ENCODE measurements at regions not wholly inside any gene's neighbourhood (a gene's known extent, or its start where the extent isn't known, plus 50 kb on each side); places are given as distances from the start of the nearest gene placed in this dataset.
"Not testable (repeated sequence)": the region's sequence is repeated elsewhere in the genome, so short reads cannot be mapped to it uniquely, and the experiment has no call there.

DNA sequence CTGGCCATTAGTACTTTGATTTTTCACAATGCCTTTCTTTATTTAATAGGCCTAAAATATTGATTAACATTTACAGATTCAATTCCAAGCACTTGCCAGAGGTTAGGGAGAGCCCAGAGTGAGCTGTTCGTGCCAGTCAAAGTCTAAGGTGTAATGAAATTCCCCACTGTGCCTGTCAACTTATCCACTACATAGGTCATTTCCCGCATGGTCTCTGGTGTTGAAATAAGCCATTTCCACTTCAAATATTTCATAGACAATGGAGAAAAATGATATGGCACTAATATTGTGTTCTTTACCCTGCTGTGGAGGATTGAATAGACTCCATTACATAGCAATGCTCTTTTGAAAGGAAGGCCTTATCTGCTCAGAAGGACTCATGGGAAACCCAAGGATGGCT lies 978.1 kb upstream of the CELF2 start:
- DNase-seq: no peak

GRCh38 chr10:10043083-10043482 lies 974.6 kb upstream of the CELF2 start:
- no peak for DNase-seq

DNA sequence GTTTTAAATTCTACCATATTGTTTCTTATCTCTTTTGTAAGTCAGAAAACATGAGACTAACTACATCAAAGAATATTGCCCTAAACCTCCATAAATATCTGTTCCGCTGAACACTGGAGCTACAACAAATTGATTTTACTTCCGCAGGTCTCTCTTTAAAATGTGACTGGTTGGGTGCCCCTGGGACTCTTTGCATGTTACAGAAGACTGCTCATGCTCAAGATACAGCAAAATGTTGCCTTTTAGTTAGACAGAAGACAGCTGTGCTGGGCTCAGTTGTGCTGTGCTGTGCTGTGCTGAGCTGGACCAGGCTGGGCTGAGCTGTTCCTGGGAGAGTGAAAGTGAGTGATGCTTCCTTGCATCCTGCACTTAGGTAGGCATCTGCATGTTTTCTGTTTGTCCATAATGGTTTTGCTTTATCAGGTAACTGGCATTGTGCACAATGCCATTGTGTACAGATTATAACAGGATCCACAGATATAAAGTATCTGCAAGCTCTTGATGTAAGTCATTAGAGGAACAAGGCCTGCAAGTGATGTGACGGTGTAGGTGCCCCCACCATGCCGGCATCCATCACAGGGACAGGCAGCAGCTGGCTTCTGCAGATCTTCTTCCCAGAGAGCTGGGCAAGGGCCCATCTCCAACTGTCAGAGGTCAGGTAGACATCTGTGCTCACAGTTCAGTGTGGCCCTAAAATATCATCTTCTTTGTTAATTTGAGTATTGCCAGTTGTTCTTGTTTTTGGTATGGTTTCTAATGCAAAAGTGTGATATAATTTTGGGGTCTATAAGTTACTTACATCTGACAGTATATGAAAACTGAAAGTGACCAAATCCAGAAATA lies 972.5 kb upstream of the CELF2 start:
- no peak for DNase-seq

- DNase-seq: no peak
Observed at GRCh38 chr10:10045765-10046028, 972.0 kb upstream of the CELF2 start.

- DNase-seq: no peak
Observed at GRCh38 chr10:10047426-10047825, 970.2 kb upstream of the CELF2 start.

GRCh38 chr10:10053051-10053450 lies 964.6 kb upstream of the CELF2 start:
- DNase-seq: no peak

GRCh38 chr10:10054466-10054865 lies 963.2 kb upstream of the CELF2 start:
- DNase-seq: no peak

DNA sequence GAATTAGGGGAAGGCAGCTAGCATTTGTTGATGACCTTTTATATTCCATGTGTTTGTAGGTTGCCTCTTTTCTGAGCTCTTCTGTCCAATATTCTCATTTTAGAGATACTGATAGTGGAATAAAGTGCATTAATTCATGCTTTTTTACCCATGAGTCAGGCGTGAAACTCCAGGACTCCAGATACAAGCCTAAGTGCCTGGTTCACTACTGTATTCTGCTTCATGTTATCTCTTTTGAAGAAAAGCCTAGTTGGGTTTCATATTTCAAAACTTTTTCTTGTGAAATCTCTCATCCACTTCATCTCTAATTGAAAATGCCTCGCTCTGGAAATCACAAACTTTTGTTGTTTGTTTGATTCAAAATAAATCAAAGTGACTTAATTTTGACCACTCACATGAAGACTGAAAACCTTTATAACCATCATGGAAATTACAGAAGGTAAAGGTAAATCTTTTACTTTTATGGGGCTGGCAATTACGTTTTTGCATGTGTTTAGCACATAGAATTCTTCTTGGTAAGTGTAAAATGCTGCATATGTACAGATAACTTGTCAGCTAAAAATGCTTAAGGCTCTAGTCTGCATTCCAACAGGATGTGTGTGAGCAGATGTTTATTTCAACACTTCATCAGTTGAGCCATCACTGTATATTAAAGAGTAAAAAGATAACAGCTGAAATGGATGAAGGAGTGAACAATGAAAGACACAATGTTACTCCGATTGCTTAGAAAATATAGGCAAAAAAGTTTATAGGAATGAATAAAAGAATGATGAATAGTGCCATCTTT lies 961.8 kb upstream of the CELF2 start:
- DNase-seq: no peak

GRCh38 chr10:10056961-10057360 lies 960.7 kb upstream of the CELF2 start:
- DNase-seq: no peak

DNA sequence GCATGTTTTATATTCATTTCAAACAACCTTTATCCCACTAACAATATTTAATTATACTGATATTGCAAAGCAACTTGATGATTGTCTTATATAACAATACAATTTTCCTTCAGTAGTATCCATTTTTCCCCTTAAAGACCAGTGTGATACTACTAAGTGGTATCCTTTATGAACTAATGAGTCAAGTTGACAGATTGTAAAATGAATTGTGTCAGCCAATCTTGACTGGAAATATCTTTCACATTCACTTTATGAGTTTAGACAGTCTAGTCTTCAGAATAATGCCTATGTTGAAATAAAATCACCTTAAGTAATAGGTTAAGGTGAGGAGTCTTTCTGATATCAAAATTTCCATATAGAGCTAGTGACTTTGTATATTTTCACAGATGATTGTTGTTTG lies 950.0 kb upstream of the CELF2 start:
- DNase-seq: no peak

GRCh38 chr10:10074847-10075246 lies 942.8 kb upstream of the CELF2 start:
- not testable (repeated sequence) for DNase-seq

DNA sequence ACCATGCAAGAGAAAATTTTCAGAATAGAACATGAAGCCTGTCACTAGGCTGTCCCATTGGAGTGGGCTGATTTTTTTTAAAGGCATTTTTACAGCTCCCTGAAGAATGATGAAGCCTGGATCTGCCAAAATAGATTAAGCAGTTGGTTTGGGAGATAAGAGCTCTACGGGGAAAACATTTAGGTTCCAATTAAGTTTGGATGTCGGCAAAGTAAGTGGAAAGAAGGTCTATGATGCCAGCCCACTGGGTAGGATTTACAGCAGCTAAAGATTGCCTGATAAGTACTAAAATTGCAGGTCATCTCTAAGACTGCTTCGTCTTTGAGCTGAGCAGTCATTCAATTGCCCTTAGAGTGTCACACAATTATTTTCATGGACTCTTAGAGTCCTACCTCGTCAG lies 939.2 kb upstream of the CELF2 start:
- DNase-seq: no peak

DNA sequence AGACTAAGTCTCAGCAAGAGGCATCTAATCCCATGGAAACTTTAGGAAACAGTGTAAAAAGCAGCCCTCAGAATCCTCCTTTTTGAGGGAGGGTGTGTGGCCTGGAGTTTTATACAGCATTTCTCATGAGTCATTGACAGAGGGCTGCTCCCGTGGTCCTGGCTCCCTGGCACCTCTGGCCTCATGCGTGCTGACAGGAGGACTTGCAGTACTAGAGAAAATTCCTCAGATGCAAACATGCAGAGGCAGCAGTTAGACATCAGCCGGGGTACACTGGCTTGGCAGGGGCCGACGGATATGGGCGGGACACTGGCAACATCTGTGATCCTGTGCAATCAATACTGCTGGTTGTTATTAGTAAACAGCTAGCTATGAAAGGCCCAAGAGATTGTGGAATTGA lies 925.1 kb upstream of the CELF2 start:
- no peak for DNase-seq

- no peak for DNase-seq
Observed at GRCh38 chr10:10093021-10093420, 924.7 kb upstream of the CELF2 start.

DNA sequence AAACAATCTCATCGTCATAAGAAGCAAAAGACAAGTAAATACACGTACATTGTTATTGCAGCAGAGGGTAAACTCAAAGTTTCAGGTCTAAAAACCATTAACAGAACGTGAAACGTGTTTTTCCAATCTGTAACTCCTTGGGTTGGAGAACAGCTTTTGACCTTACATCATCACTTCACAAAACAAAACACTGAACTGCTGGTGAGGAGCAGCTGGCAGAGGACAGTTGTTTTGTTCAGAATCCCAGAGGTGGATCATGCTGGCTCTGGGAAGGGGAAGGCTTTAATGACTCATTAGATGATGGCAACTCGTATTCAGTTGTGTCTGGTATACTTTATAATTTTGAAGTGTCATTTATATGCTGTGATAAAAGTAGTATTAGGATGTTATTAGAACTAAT lies 923.0 kb upstream of the CELF2 start:
- no peak for DNase-seq

DNA sequence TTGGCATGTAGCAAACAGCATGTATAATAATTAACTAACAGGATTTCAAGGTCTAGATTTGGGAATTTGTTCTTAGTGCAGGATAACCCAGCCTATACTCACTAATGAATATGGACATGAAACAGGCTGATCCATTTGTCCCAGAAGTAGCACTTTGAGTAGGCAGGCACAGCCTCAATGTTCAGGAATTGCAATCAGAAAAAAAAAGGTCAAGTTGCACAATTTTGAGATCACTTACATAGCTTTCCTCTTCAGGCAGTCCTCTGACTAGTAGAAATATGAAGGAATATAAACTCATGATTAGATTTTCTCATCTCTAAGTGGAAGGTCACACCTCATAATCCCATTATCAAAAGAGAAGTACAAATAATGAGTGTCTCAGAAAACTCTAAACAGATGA lies 921.4 kb upstream of the CELF2 start:
- DNase-seq: no peak

DNA sequence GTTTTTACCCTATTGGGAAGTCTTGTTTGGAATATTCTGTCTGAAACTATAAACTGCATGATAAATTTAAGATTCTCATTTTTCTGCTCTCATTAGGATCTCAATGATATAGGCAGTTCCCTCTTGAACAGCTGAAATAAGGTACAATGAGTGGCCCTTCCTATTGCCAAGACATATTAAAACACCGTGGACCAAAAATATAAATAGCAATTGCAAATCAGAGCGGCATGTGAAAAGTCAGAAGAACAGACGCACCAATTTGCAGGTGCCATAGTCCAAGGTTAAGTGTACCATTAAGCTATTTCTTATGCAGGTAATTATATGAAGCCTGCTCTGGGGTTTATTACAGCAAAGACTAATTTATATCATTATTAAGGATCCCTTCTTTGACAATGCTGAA lies 920.8 kb upstream of the CELF2 start:
- DNase-seq: no peak

- DNase-seq: no peak
Observed at GRCh38 chr10:10101106-10101505, 916.6 kb upstream of the CELF2 start.

GRCh38 chr10:10110844-10111490 lies 906.7 kb upstream of the CELF2 start:
- DNase-seq: no peak

DNA sequence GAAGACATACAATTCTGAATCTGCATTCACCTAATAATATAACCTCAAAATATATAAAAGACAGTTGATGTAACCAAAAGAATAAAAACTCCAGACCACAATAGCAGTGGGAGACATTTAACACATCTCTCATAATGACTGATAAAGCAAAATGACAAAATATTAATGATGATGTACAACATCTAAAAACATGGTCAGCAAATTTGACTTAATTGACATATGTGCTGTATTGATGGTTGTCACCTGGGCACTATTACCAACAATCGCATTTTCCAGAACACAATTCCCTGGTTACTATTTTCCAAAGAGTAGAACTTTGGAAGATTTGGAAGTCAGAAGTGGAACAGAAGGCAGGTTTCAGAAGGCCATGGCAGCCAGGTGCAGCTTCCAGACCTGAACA lies 899.5 kb upstream of the CELF2 start:
- no peak for DNase-seq

GRCh38 chr10:10120671-10121070 lies 897.0 kb upstream of the CELF2 start:
- DNase-seq: no peak

DNA sequence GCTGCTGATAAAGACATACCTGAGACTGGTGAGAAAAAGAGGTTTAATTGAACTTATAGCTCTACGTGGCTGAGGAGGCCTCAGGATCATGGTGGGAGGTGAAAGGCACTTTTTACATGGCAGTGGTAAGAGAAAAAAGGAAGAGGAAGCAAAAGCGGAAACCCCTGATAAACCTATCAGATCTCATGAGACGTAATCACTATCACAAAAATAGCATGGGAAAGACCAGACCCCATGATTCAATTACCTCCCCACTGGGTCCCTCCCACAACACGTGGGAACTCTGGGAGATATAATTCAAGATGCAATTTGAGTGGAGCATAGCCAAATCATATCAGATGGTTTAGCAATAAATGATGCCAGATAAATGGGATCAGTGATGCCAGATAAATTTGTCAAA lies 892.0 kb upstream of the CELF2 start:
- DNase-seq: no peak

- DNase-seq: no peak
Observed at GRCh38 chr10:10126218-10126617, 891.5 kb upstream of the CELF2 start.

GRCh38 chr10:10128387-10128786 lies 889.3 kb upstream of the CELF2 start:
- no peak for DNase-seq

Data from NCI-H2171 treated with DMSO at 0.1 percent for 48 hours (cell line).